Fibroblast of the conjunctiva (primary cell): ENCODE measurements at regions not wholly inside any gene's neighbourhood (a gene's known extent, or its start where the extent isn't known, plus 50 kb on each side); places are given as distances from the start of the nearest gene placed in this dataset.
"Not testable (repeated sequence)": the region's sequence is repeated elsewhere in the genome, so short reads cannot be mapped to it uniquely, and the experiment has no call there.

Experiments
- DNase-seq: peaks from one replicate; pipeline ENCODE4 v3.0.0-alpha.2; 2010; ENCODE audit warnings: low read depth

- no peak for DNase-seq
These were observed 467.1 kb downstream of the GPAT3 start for GRCh38 chr4:84003046-84003445.

DNA sequence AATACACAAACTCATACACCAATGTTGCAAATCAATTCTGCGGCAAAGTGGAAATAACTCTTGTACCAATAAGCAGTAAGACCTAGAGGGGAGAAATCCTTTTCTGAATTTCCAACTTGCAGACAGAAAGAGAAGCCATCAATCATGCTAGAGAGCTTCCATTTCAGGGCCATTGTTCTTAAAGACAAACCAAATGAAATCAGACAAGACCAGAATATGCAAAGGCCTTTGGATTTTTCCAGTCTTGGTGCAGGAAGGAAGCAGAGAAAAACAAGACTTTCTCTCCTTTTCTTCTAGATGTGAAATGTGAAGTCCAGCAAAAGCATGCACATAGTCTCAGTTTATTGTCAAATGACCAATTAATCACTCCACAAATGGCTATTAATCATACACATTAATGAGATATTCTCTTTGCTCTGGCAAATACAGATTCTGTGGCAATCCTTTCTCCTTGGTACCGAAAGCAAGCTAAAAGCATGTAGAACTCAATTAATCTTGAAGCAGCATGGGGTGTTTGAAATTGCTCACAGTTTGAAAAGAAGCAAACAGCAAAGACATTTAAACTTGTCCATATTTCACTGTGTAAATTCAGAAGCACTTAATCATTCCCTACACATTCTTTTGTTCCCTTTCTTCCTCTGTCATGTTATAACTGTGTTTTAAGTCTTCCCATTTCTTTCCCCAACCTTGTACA lies 466.1 kb downstream of the GPAT3 start:
- no peak for DNase-seq

DNA sequence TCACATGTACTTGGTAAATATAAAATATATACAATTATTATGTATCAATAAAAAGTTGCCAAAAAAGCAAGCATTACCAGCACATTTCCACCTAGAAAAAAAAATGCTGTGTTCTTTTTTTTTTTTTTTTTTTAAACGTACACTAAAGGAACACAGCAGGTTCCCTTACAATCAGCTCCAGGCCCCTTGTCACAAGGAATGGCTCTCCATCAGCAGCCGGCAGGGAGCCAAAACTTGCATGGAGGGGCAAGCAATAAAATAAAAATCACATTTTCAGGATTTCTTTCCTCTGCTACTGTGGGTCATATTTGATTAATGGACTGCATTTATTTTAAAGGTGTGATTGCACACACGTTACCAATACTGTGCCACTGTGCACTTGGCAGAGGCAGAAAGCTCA lies 460.3 kb downstream of the GPAT3 start:
- DNase-seq: no peak

DNA sequence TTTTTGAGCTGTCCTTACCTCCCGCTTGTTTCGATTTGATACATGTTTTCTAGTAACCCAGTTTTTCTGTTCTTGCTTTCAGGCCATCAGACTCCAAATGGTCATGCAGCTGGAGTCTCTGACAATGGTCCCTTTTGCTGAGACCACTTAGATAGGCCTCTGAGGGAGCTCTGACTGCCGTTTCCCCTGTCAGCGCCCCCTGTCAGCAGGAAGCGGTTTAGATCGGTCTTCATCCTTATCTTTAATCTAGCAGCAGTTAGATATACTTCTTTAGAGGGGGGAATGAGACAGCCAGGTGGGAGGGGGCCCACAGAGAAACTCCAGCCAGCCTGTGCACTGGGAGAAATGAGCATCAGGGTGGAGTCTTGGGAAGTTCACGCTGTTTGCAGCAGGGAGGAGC lies 457.9 kb downstream of the GPAT3 start:
- no peak for DNase-seq

DNA sequence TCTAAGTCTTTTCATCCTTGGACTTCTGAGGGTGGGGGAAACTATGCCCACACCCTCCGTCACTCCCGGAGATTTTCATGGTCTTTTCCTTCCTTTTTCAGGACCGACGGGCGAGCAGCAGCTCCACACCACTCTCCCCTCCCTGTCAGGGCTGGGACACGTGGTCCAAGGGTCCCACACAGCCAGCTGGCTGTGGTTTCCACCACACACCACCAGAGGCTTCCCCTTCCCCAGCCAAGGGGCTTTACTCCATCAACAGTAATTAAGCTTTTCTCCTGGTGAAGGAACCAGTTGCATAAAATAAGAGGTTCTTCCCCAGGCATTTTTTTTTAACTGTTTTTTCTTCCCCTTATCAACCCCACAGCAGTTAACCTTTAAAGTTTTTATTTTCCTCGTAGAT lies 453.9 kb downstream of the GPAT3 start:
- DNase-seq: no peak

DNA sequence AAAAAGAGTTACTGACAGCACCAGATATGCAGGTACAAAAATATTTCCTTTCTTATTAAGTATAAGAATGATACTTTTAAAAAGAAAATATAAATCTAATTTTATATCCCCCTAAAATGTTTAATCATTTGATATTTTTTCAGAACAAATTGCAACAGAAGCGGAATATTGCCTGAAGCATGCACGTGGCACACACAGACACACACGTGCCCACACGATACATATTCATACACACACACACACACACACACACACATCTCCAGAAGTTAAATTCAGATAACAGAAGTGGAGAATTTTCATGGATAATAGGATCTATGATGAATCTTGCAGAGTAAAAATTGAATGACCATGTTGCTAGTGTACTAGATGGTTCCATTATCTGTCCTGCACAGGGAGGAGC lies 445.2 kb downstream of the GPAT3 start:
- DNase-seq: no peak

DNA sequence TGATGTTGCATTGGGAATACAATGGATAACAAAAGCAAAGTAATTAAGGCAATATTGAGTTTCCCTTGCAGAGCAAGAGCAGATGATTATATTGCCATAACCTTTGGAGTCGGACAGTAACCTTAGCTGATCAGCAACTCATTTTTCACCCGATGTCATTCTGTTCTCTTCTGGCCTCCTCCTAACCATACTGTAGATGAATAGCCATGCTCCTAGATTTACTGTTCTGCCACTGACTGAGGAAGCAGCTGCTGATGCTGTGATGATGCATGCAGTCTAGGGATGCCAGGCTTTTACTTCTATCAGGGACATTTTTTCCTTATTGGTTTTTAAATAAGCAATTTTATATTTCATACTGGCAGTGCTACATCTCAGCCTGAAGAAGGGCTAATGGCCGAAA lies 443.9 kb downstream of the GPAT3 start:
- no peak for DNase-seq

GRCh38 chr4:83974111-83974780 lies 438.3 kb downstream of the GPAT3 start:
- no peak for DNase-seq

DNA sequence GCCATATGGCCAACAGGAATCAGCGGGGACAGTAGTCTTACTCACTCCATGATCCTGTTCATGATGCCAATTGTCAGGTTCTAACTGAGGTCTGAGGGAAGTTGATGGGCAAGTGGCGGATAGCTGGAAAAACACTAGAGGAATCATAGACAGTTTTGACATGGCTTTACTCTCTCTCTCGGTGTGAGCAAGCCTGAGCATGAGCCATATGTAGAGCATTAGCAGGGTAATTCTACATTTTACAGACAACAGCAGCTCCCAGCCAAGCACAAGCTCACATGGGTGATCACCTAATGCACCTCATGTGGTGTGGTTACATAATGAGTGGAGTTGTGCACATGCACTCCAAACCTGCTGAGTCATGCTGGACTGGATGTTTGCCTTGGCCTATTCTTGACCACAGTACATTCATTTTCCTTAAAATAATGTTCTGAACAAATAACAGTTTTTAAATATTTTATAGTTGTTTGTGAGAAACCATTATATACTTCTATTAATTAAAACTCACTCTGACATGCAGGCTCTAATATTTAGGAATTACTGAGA lies 429.2 kb downstream of the GPAT3 start:
- no peak for DNase-seq

DNA sequence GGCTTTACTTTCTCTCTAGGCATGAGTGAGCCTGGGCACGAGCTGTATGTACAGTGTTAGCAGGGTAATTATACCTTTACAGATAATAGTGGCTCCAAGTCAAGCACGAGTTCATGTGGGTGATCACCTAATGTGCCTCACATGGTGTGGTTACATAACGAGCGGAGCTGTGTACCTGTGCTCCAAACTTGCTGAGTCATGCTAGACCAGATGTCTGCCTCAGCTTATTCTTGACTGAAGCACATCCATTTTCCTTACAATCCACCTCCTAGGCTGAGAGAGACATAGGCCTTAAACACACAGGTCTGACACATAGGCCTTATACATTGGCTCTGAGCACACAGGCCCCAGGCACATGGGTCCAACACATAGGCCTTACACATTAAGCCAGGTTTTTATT lies 426.6 kb downstream of the GPAT3 start:
- DNase-seq: no peak

GRCh38 chr4:83961575-83961974 lies 425.7 kb downstream of the GPAT3 start:
- no peak for DNase-seq

DNA sequence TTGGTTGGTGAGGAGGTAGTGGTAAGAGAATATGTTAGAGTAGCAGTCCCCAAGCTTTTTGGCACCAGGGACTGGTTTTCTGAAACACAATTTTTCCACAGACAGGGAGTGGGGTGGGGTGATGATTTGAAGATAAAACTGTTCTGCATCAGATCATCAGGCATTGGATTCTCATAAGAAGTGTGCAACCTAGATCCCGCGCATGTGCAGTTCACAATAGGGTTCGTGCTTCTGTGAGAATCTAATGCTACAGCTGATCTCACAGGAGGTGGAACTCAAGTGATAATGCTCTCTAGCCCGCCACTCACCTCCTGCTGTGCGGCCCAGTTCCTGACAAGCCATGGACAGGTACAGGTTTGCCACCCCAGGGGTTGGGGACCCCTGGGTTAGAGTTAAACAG lies 423.3 kb downstream of the GPAT3 start:
- no peak for DNase-seq

DNA sequence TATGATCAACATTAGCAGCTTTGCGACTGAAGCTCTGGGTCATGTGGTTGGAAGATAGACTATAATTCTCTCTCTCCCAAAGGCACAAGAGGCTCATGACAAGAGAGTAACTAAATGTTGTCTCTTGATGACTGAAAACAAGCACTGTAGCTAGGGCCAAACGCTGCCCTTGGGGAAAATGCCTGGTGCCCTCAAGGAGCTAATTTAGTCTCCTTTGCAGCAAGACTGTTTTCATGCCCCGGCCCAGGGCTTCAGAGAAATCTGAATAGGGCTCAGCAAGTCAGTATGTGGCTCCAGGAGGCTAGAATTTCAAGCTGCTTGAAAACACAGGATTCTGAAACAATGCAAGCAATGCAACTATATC lies 411.9 kb downstream of the GPAT3 start:
- DNase-seq: no peak

- DNase-seq: no peak
These were observed 411.4 kb downstream of the GPAT3 start for GRCh38 chr4:83947125-83947829.

- not testable (repeated sequence) for DNase-seq
These were observed 407.8 kb downstream of the GPAT3 start for GRCh38 chr4:83943691-83944090.

DNA sequence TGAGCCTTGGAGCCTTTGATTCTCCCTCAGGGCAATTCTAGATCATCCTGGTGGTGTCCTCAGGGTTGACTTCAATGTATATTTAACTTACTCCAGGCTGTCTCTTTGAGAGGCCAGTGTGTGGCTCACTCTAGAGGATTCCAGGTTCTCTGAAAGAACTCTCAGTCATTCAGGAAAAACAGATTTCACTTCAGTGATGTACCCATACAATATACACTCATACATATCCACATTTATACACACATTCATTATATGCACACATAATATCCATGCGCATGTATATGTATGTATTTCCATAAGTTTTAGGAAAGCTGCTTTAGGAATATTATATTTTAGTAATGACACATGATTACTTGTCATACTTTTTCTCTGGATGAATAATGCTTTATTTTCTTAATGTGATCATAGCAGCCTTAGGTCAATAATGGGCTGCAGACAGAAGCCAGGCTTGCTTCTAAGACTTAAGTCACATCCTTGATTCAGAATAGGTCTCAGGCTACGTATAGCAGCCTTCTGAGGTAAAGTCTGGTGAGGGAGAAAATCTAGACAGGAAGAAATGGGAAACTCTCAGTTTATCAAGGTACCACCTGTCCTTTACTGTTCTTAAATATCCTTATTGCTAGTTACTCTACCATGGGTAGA lies 397.0 kb downstream of the GPAT3 start:
- DNase-seq: no peak

DNA sequence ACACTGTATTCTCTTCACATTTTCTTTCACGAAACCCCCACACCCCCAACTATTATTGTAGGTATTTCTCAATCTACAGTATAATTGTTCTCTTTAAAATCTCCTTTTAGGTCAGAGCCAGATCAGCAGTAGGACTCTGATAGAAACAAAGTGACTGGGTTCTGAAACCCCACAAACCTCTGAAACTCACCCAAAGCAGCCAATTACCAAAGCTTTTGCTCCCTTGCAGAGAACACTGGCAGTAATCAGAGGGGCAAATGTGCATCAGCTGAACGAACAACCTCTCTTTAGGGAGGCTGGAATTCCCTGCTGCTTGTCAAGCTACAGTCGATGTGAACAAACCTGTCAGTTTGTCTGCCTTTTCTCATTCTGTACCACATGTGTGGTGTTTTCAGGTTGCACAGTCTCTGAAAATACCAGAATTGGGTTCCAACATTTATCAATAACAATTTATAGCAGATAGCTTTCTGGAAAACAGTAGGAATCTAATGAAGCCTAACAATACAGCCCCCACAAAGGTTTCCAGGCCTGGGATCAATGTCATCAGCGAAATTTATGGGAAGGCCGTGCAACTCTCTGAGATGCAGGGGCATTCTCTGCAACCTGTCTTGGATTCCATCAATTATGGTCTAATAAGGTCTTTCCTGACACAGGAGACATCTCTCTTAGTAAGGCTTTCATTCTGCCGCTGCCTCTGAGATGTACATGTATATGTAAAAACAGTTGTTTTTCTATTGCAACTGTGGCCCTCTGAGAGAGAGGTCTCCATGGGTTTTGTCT lies 395.9 kb downstream of the GPAT3 start:
- no peak for DNase-seq

DNA sequence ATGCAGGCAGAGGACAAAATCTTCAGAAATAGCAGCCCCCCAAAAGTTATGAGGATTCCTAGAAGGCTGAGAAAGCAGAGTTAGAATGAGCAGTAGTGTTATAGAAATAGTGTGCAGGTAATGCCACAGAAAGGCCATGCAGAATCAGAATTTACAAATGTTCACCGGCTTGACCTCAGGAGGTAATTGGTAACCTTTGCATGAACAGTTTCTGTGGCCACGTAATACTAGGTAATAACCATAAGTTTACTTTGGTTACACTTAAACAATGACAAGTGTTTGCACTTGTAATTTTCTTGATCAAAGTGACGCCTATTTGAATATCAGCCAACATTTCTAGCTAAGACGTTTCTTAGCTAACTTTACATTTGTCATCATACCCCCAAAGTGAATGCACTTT lies 393.6 kb downstream of the GPAT3 start:
- no peak for DNase-seq

GRCh38 chr4:83926950-83927349 lies 391.0 kb downstream of the GPAT3 start:
- no peak for DNase-seq

DNA sequence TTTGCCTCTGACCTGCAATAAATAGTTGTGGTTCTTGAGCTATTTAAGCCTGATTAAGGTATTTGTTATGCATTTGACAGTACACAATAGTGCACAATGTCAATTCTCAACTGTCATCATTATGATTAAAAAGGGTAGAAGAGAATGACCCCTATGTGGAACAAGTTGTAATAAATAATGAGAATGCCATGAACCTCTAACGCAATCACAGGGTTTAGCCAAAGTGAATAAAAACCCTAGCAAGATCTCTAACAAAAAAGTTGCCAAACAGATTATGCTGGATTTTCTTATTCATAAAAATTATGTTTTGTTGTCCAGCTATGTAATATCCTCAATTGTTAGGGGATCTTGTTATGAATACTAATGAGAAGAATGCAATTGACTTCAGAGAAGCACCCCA lies 387.4 kb downstream of the GPAT3 start:
- DNase-seq: no peak

DNA sequence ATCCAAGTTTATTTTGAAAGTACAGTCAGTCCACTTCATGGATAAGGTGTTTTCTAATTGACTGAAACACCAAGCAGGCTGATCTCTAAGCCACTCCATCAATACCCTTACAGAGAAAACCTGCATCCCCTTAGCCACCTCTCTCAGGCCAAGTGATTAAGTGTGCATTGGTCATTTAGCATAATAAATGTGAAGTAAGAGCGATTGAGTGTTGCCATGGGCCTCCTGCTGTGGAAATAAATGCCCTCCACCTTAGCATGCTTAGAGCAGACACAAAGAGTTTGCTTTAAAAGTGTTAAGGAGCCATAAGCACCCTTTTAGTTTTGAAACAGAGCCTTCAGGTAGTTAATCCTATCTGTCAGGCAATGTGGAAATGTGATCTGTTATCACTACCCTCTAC lies 386.5 kb downstream of the GPAT3 start:
- DNase-seq: no peak

DNA sequence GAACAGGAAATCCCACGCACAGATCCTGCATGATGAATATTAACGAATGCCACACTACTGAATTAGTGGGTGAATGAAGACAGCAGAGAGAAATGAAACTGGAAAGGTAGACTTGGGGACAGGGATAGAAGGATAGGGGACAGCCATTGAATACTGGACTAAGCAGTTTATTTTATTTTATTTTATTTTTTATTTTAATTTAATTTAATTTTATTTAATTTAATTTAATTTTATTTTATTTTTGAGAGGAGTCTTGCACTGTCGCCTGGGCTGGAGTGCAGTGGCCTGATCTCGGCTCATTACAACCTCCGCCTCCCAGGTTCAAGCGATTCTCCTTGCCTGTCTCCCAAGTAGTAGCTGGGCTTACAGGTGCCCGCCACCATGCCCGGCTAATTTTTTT lies 385.2 kb downstream of the GPAT3 start:
- no peak for DNase-seq
